D721Med (cell line): ENCODE measurements at regions not wholly inside any gene's neighbourhood (a gene's known extent, or its start where the extent isn't known, plus 50 kb on each side); places are given as distances from the start of the nearest gene placed in this dataset.
"Not testable (repeated sequence)": the region's sequence is repeated elsewhere in the genome, so short reads cannot be mapped to it uniquely, and the experiment has no call there.

Experiments
- DNase-seq: peaks from one replicate; pipeline ENCODE4 v3.0.0; 2011; ENCODE audit warnings: low spot score; ENCODE audit not compliant: insufficient read length
- FAIRE-seq: peaks from 2 replicates; lab custom pipeline; 2011; peaks lifted over from hg19 to GRCh38; lab: Jason Lieb, UNC
- CTCF ChIP-seq: IDR thresholded peaks from 2 replicates; pipeline ENCODE4 v1.5.1; 2012; ENCODE audit warnings: mild to moderate bottlenecking, control low read depth; ENCODE audit not compliant: insufficient read depth; ENCODE audit errors: missing control alignments

GRCh38 chr7:37601321-37601720 is 82.2 kb upstream of the GPR141 start:
- FAIRE-seq (peak; percentile 63), DNase-seq (no peak)
- TF ChIP-seq CTCF = no peak

DNA sequence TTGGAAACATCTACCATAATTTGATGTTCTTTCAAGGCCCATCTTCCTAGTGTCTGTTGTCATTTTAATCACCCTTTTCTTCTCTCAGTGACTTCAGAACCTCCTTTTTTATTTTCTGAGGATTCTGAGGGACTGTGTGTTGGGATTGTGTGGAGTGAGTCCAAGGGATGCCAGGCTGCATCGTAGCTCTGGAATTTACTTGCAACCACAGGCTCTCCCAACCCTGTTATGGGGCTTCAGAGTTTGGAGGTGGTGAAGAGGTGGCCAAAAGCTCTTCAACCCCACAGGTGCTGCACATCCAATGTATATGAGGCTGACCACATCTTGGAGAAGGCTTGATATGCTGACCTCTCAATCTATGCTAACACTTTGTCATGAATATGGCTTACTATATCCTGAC is 79.5 kb upstream of the GPR141 start:
- no peak for TF ChIP-seq CTCF
- DNase-seq = no peak
- FAIRE-seq = no peak

GRCh38 chr7:37617406-37617805 is 66.2 kb upstream of the GPR141 start:
- not testable (repeated sequence) for DNase-seq, FAIRE-seq

GRCh38 chr7:37633048-37633447 is 50.5 kb upstream of the GPR141 start:
- FAIRE-seq (no peak), DNase-seq (no peak)
- TF ChIP-seq CTCF = no peak
